Trophoblast cell (in vitro differentiated cells and primary cell): ENCODE measurements at regions not wholly inside any gene's neighbourhood (a gene's known extent, or its start where the extent isn't known, plus 50 kb on each side); places are given as distances from the start of the nearest gene placed in this dataset.

Experiments
- DNase-seq, 2 donors: peaks; one replicate each; pipeline ENCODE4 v3.0.0-alpha.2; 2016
- H2AFZ ChIP-seq: 2 replicates; pipeline ENCODE4 v1.6.1; 2013; ENCODE audit warnings: low read length, moderate library complexity, mild to moderate bottlenecking; ENCODE audit not compliant: insufficient read depth, poor library complexity
- H2AK5ac ChIP-seq: 2 replicates; pipeline ENCODE4 v1.6.1; 2013; ENCODE audit warnings: mild to moderate bottlenecking, low read length
- H2BK120ac ChIP-seq: 2 replicates; pipeline ENCODE4 v1.6.1; 2013; ENCODE audit warnings: low read length, mild to moderate bottlenecking, moderate library complexity; ENCODE audit not compliant: insufficient read depth, poor library complexity
- H2BK12ac ChIP-seq: 2 replicates; pipeline ENCODE4 v1.6.1; 2013; ENCODE audit warnings: mild to moderate bottlenecking, low read length, moderate library complexity
- H2BK5ac ChIP-seq: 2 replicates; pipeline ENCODE4 v1.6.1; 2013; ENCODE audit warnings: low read length, low read depth, moderate library complexity, mild to moderate bottlenecking; ENCODE audit not compliant: poor library complexity
- H3K14ac ChIP-seq: 2 replicates; pipeline ENCODE4 v1.6.1; 2013; ENCODE audit warnings: mild to moderate bottlenecking, low read length
- H3K18ac ChIP-seq: 2 replicates; pipeline ENCODE4 v1.6.1; 2013; ENCODE audit warnings: mild to moderate bottlenecking, low read length
- H3K23ac ChIP-seq: 2 replicates; pipeline ENCODE4 v1.6.1; 2013; ENCODE audit warnings: low read length
- H3K27ac ChIP-seq: 2 replicates; pipeline ENCODE4 v1.5.1; 2013; ENCODE audit warnings: low read depth, mild to moderate bottlenecking, inconsistent platforms, low read length, moderate library complexity
- H3K27me3 ChIP-seq: 2 replicates; pipeline ENCODE4 v1.6.1; 2013; ENCODE audit warnings: inconsistent platforms, mild to moderate bottlenecking, low read length, moderate library complexity; ENCODE audit not compliant: insufficient read depth
- H3K36me3 ChIP-seq, 2 experiments: 1 replicate in 1 of 2; 2 replicates in 1 of 2; pipeline ENCODE4 v1.6.1; 2013; ENCODE audit warnings: low read length in 2 of 2, mild to moderate bottlenecking in 2 of 2, moderate library complexity in 1 of 2; ENCODE audit not compliant: insufficient read depth in 2 of 2, control insufficient read depth in 1 of 2
- H3K4ac ChIP-seq: 2 replicates; pipeline ENCODE4 v1.6.1; 2013; ENCODE audit warnings: low read depth, mild to moderate bottlenecking, low read length, moderate library complexity
- H3K4me1 ChIP-seq, 2 experiments: 1 replicate in 1 of 2; 2 replicates in 1 of 2; pipeline ENCODE4 v1.6.1; 2013; ENCODE audit warnings: low read length in 2 of 2, mild to moderate bottlenecking in 2 of 2, moderate library complexity in 1 of 2; ENCODE audit not compliant: insufficient read depth in 2 of 2, control insufficient read depth in 1 of 2
- H3K4me2 ChIP-seq: 2 replicates; pipeline ENCODE4 v1.6.1; 2013; ENCODE audit warnings: inconsistent platforms, mild to moderate bottlenecking, low read length, moderate library complexity
- H3K4me3 ChIP-seq: 2 replicates; pipeline ENCODE4 v1.5.1; 2013; ENCODE audit warnings: mild to moderate bottlenecking, low read depth, low read length, inconsistent platforms
- H3K79me1 ChIP-seq: one replicate; pipeline ENCODE4 v1.6.1; 2013; ENCODE audit warnings: low read length
- H3K79me2 ChIP-seq: 2 replicates; pipeline ENCODE4 v1.6.1; 2013; ENCODE audit warnings: low read length, mild to moderate bottlenecking; ENCODE audit not compliant: control insufficient read depth, insufficient read depth, poor library complexity
- H3K9ac ChIP-seq: 2 replicates; pipeline ENCODE4 v1.6.1; 2013; ENCODE audit warnings: mild to moderate bottlenecking, low read length
- H3K9me3 ChIP-seq: 2 replicates; pipeline ENCODE4 v1.6.1; 2013; ENCODE audit warnings: low read depth, mild to moderate bottlenecking, control low read depth, inconsistent platforms, low read length; ENCODE audit not compliant: insufficient read depth
- H4K12ac ChIP-seq: 2 replicates; pipeline ENCODE4 v1.6.1; 2013; ENCODE audit warnings: low read depth, mild to moderate bottlenecking, low read length, moderate library complexity
- H4K8ac ChIP-seq: 2 replicates; pipeline ENCODE4 v1.6.1; 2013; ENCODE audit warnings: low read depth, mild to moderate bottlenecking, low read length, moderate library complexity
- H4K91ac ChIP-seq: one replicate; pipeline ENCODE4 v1.6.1; 2013; ENCODE audit warnings: low read depth, mild to moderate bottlenecking, low read length, moderate library complexity
- WGBS: extraction: QIAGEN DNeasy Blood & Tissue Kit; methylation state at CpG from one replicate; pipeline ENCODE4 v1.1.7; 2013; ENCODE audit warnings: missing lambda C conversion rate; ENCODE audit not compliant: insufficient read length, insufficient coverage; ENCODE audit errors: extremely low coverage; 5-methylcytosine and 5-hydroxymethylcytosine counted together

- Histone ChIP-seq H2BK12ac (no peak overlapping the region), H3K4me1 (peaks cover 12% of the 10 kb centered on the region in 2 experiments), H4K12ac (no peak overlapping the region), H3K9me3 (no peaks in the 10 kb centered on the region), H2AFZ (no peak overlapping the region), H3K9ac (no peak overlapping the region), H4K8ac (no peak overlapping the region), H3K27me3 (no peaks in the 10 kb centered on the region), H3K4me3 (no peak overlapping the region), H3K23ac (no peak overlapping the region), H3K27ac (no peak overlapping the region), H2BK5ac (no peak overlapping the region), H2BK120ac (no peak overlapping the region), H4K91ac (no peak overlapping the region), H3K4me2 (no peak overlapping the region), H3K14ac (no peak overlapping the region), H2AK5ac (no peak overlapping the region), H3K36me3 (no peaks in the 10 kb centered on the region), H3K79me1 (peaks cover 10% of the 10 kb centered on the region), H3K18ac (no peak overlapping the region), H3K79me2 (no peaks in the 10 kb centered on the region), H3K4ac (no peak overlapping the region)
- no CpG with 5 or more reads among the region's 4 CpGs for WGBS
- no peak for DNase-seq
Measured at GRCh38 chrX:39894683-39895082, 203.1 kb downstream of the BCOR start.

DNA sequence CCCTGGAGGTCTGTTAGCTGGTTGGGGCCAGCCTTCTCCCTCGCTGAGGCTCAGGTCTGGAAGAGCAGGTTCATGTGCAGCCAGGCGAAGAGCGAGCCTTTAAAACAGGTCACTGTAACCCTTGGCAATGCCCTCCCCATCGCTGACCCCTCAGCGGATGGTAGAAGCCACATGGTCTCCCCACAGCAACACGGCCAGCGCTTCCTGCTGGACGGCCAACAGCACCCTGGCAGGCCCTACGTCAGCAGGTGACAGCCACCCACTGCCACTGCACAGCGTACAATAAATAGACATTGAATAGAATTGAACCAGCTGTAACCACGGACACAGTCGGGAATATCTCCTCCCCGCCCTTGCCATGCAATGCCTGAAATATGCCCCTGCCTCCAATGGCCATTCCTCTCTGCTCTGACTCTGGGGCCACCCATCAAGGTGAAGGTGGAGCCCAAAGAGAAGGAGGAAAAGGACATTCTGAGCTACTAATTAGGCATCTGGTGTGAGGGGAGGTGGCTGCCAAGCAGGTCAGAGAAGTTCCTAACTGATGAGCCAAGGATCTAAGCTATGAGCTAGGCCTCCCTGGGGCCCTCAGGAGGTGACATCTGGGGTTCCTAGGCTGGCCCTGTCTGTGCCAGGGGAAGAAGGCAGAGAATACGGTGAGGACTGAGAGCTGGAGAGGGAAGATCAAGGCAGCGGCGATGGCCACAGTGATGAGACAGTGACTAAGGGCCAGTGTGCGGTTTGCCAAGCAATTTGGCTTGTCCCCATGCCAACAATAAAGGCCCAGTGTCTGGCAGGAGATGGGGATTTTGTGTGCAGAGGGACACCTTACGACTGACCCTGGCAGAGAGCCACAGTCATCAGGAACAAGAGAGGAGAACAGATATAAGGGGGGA lies 202.3 kb downstream of the BCOR start:
- H4K8ac ChIP-seq, result no peak overlapping the region
- H3K79me2 ChIP-seq, result no peaks in the 10 kb centered on the region
- no peaks in the 10 kb centered on the region for H3K9me3 ChIP-seq
- H3K14ac ChIP-seq, result no peak overlapping the region
- H3K18ac ChIP-seq, result no peak overlapping the region
- H4K91ac ChIP-seq, result no peak overlapping the region
- no peak overlapping the region for H3K4me2 ChIP-seq
- peaks cover 10% of the 10 kb centered on the region for H3K79me1 ChIP-seq
- no peak overlapping the region for H3K9ac ChIP-seq
- no peak overlapping the region for H3K4me3 ChIP-seq
- H3K36me3 ChIP-seq, result no peaks in the 10 kb centered on the region
- no peak overlapping the region for H2BK120ac ChIP-seq
- H3K4me1 ChIP-seq, result peaks cover 12% of the 10 kb centered on the region in 2 experiments
- no peaks in the 10 kb centered on the region for H3K27me3 ChIP-seq
- no peak overlapping the region for H2AK5ac ChIP-seq
- no peak overlapping the region for H2BK12ac ChIP-seq
- no peak overlapping the region for H3K27ac ChIP-seq
- no peak overlapping the region for H3K23ac ChIP-seq
- WGBS, result no CpG with 5 or more reads among the region's 18 CpGs
- no peak overlapping the region for H4K12ac ChIP-seq
- no peak overlapping the region for H3K4ac ChIP-seq
- peak; percentile 25 to 45 for DNase-seq
- no peak overlapping the region for H2BK5ac ChIP-seq
- peak overlapping the region; percentile 63 for H2AFZ ChIP-seq

DNA sequence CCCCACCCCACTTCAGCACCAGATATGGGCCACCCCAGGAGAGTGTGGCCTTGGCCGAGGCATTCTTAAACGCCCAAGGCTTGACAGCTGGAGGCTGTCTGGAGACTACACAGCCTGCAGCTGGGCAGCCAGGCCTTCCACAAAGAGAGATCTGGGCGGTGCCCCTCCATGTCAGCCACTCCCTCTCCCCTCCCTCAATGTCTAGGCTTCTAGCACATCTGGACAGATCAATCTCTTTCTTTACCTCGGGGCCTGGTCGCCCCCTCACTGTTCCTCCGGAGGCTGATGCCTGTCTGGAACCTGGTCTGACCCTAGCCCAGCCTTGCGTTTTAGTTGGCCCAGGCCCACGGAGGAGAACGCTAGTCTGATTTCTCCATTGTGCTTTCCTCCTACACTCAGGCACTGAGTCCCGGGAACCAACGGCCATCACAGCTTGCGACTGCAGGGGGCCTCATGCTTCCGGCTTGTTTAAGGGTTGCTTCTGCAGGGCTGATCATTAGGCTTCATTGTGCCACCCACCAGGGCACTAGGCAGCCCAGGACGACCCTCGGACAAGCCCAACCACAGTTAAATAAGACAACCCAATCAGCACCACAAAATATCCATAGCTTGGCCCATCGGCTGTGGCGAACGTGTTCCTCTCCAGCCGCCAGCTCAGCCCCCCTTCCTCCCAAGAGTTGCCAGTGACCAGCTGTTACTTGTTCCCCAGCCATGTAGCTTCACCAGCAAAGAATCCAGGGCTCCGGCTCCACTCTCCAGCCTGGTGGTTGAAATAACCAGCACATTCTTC lies 200.6 kb downstream of the BCOR start:
- Histone ChIP-seq H3K4me3 (no peak overlapping the region), H3K23ac (no peak overlapping the region), H3K18ac (no peak overlapping the region), H2BK120ac (peak overlapping the region; percentile 31), H3K9me3 (no peaks in the 10 kb centered on the region), H3K27me3 (no peaks in the 10 kb centered on the region), H4K91ac (no peak overlapping the region), H2BK12ac (peak overlapping the region; percentile 87), H3K4me1 (peaks cover 12 to 20% of the 10 kb centered on the region in 2 experiments), H2AK5ac (no peak overlapping the region), H3K79me2 (peaks cover 2% of the 10 kb centered on the region), H3K4ac (no peak overlapping the region), H3K4me2 (peak overlapping the region; percentile 37), H2AFZ (peak overlapping the region; percentile 49), H3K14ac (peak overlapping the region; percentile 29), H3K9ac (no peak overlapping the region), H4K12ac (no peak overlapping the region), H2BK5ac (no peak overlapping the region), H3K79me1 (peaks cover 12% of the 10 kb centered on the region), H3K27ac (no peak overlapping the region), H3K36me3 (no peaks in the 10 kb centered on the region), H4K8ac (no peak overlapping the region)
- WGBS, result no CpG with 5 or more reads among the region's 20 CpGs
- peak; percentile 68 to 74 for DNase-seq

- Histone ChIP-seq H2BK120ac (no peak overlapping the region), H3K9me3 (no peaks in the 10 kb centered on the region), H3K79me1 (peaks cover 12% of the 10 kb centered on the region), H3K27me3 (no peaks in the 10 kb centered on the region), H4K91ac (peak overlapping the region; percentile 28), H3K23ac (no peak overlapping the region), H2BK5ac (no peak overlapping the region), H3K4me3 (no peak overlapping the region), H3K4me1 (peaks cover 12 to 20% of the 10 kb centered on the region in 2 experiments), H4K8ac (peak overlapping the region; percentile 28), H3K36me3 (no peaks in the 10 kb centered on the region), H3K4me2 (peak overlapping the region; percentile 44), H3K18ac (no peak overlapping the region), H3K14ac (no peak overlapping the region), H3K79me2 (peaks cover 2% of the 10 kb centered on the region), H2AK5ac (no peak overlapping the region), H3K9ac (no peak overlapping the region), H2BK12ac (peak overlapping the region; percentile 87), H4K12ac (peak overlapping the region; percentile 30), H3K27ac (no peak overlapping the region), H3K4ac (no peak overlapping the region), H2AFZ (no peak overlapping the region)
- DNase-seq, result no peak
- no CpG with 5 or more reads among the region's 6 CpGs for WGBS
Measured at GRCh38 chrX:39897741-39898097, 200.0 kb downstream of the BCOR start.
